ENCODE measurements at regions not wholly inside any gene's neighbourhood (a gene's known extent, or its start where the extent isn't known, plus 50 kb on each side); places are given as distances from the start of the nearest gene placed in this dataset.

DNA sequence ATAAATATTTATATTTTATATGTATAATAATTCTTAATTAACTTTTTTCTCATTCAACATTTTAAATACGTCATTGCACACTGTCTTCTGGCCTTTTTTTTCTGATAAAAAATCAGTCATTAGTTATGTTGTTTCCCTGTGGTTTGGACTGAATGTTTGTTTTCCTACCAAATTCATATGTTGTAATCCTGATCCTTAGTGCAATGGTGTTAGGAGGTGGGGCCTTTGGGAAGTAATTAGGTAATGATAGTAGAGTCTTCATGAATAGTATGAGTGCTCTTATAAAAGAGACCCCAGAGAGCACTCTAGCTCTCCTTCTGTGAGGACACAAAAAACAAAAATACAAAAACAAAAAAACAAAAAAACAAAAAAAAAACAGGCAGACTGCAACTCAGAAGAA, 117.2 kb downstream of the GASK1B start:
- TF ChIP-seq, protein P1, sequence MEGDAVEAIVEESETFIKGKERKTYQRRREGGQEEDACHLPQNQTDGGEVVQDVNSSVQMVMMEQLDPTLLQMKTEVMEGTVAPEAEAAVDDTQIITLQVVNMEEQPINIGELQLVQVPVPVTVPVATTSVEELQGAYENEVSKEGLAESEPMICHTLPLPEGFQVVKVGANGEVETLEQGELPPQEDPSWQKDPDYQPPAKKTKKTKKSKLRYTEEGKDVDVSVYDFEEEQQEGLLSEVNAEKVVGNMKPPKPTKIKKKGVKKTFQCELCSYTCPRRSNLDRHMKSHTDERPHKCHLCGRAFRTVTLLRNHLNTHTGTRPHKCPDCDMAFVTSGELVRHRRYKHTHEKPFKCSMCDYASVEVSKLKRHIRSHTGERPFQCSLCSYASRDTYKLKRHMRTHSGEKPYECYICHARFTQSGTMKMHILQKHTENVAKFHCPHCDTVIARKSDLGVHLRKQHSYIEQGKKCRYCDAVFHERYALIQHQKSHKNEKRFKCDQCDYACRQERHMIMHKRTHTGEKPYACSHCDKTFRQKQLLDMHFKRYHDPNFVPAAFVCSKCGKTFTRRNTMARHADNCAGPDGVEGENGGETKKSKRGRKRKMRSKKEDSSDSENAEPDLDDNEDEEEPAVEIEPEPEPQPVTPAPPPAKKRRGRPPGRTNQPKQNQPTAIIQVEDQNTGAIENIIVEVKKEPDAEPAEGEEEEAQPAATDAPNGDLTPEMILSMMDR (IDR thresholded peaks at IDR 0.05; ENCODE audit: control insufficient read depth, extremely low read depth, insufficient read depth), result no peak
- H3K4me3 ChIP-seq (ENCODE audit: low read depth, low read length), result no peak overlapping the region
- no peak for DNase-seq (ENCODE audit: low read depth)

DNA sequence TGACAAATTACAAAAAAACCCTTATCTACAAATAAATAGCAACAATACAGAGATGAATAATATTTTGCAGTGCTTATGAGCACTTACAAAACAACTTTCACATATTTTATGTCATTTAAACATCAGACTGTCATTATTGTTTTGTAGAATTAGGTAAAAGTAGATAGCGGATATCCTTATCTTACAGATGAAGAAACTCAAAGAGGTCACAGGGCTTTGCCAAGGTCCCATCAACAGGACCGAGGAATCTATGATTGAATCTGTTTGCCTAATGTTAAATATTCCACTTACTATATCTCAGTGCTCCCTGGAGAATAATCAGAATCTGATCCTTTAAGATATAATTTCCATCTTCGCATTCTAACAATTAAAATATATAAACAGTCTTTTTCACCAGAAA, 119.0 kb downstream of the GASK1B start:
- no peak overlapping the region for H3K4me3 ChIP-seq (ENCODE audit: low read depth, low read length)
- TF ChIP-seq, protein P1 (IDR thresholded peaks at IDR 0.05; ENCODE audit: control insufficient read depth, extremely low read depth, insufficient read depth), result no peak
- no peak for DNase-seq (ENCODE audit: low read depth)

DNA sequence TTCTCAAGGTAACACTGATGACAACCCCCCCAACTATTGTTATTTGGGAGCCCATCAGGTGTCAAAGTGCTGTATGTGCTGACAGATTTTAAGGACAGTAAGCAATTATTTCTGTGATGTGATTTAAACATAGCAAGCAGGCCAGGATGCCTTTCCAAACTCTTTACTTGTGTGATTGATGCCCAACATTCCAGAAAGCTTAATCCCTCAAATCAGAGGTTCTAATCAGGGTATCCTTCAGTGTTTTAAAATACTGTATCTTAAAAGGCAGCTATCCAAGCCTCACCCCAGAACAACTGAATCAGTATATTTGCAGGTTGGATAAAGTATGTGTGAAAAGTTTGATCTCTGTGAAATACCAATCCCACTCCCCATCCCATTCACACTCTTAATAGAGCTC, 119.7 kb downstream of the GASK1B start:
- H3K4me3 ChIP-seq (ENCODE audit: low read depth, low read length), result no peak overlapping the region
- TF ChIP-seq, protein P1 (IDR thresholded peaks at IDR 0.05; ENCODE audit: control insufficient read depth, extremely low read depth, insufficient read depth), result no peak
- no peak for DNase-seq (ENCODE audit: low read depth)

DNA sequence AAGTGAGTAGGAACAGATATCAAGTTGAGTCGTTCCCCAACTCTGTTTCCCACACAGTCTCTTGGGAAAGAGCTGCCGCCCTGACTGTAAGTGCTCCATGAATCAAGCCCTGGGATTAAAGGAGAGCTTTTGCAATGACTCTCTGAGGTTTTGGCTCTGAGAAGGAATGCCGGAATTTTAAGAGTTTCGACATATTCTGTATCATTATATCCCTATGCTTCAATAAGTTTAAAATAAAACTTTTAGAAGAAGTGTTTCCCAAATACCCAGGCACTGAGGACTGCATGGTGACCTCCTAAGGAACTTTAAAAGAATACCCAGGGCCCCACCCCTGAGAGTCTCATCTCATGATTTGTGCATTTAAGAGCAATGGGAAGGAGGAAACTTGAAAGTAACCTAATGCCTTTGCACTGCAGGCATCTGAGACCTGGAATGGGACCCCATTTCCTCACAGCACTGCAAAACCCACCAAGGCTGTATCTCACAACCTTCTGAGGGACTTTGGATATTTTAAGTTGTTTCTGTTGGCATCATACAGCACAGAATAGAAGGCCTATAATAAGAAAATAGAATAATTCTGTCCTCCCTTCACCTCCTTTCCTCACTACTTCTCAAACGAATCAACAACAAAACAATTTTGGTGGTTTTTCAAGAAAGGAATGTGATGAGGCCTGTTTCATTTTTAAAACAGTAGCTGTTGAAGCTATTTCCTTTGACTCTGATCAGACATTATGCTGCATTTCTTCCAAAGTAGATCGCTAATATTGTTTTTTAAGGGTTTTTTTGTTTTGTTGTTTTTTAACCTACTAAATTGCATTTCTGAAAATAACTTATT, 121.2 kb downstream of the GASK1B start:
- TF ChIP-seq, protein P1 (IDR thresholded peaks at IDR 0.05; ENCODE audit: control insufficient read depth, extremely low read depth, insufficient read depth), result no peak
- H3K4me3 ChIP-seq (ENCODE audit: low read depth, low read length), result no peak overlapping the region
- DNase-seq (ENCODE audit: low read depth), result no peak

DNA sequence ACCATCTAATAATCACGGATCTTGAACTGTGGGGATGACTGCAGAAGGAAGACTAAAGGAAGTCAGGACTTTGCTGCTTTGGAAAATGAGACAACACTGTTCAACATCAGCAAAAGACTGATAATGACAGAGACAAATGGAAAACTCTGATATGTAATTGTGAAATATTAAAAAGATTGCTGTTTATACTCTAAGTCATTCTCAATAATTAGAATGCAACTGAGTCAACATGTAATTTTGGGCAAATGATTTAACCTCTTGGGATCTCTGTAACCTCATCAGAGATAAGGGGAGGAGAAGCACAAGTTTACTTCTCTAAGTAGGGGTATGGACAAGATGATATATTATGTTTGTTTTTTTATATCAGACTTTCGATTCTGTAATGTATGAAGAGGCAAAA, 121.9 kb downstream of the GASK1B start:
- TF ChIP-seq, protein P1 (IDR thresholded peaks at IDR 0.05; ENCODE audit: control insufficient read depth, extremely low read depth, insufficient read depth), result no peak
- no peak overlapping the region for H3K4me3 ChIP-seq (ENCODE audit: low read depth, low read length)
- DNase-seq (ENCODE audit: low read depth), result no peak

DNA sequence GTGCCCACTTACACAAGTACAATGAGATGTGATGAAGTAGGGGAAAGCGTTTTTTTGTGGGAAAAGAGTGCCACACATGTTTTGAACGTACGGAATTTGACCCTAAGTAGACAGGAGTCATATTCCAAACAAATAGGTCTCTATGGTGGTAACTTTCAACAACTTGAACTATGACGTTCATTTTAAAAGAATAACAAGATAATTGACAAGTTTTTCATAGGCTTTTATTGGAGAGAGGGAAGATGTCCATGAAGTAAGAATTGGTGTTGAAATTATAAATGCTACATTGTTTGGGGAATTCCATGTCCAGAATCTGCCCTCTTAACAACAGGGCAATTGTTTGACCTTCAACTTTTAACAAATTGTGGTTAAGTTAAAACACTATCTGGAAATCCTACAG, 126.5 kb downstream of the GASK1B start:
- no peak for DNase-seq (ENCODE audit: low read depth)

More for the DNA sequence above, 126.5 kb downstream of the GASK1B start:
- no peak overlapping the region for H3K4me3 ChIP-seq (ENCODE audit: low read depth, low read length)
- TF ChIP-seq, protein P1 (IDR thresholded peaks at IDR 0.05; ENCODE audit: control insufficient read depth, extremely low read depth, insufficient read depth), result no peak
